T-helper 9 cell (primary cell): ENCODE measurements at regions not wholly inside any gene's neighbourhood (a gene's known extent, or its start where the extent isn't known, plus 50 kb on each side); places are given as distances from the start of the nearest gene placed in this dataset.
A peak's percentile ranks its signal among the peaks of the same experiment; 100 is the strongest.
"Not testable (repeated sequence)": the region's sequence is repeated elsewhere in the genome, so short reads cannot be mapped to it uniquely, and the experiment has no call there.

Experiments
- DNase-seq: peaks from one replicate; pipeline ENCODE4 v3.0.0-alpha.2; 2020

GRCh38 chr14:106107703-106108102, 581.3 kb downstream of the TMEM121 start:
- DNase-seq = no peak

- no peak for DNase-seq
These were observed 583.0 kb downstream of the TMEM121 start for GRCh38 chr14:106109337-106109736.

DNA sequence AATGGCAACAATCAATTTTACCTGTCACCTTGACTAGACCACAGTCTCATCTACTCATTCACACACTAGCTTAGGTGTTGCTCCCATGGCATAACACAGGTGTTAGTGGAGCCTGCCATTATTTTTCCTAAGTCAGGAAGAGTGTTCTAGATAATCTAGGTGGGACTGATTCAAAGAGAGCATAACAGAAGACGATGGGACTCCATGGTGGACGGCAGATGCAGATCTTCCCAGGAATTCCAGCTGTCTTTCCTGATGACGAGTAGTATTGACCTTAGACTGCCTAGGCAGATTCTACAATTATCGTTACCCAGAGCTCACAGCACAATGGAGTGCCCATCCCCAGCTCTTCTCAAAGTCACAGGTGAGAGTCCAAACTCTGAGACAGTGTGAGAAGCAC, 589.0 kb downstream of the TMEM121 start:
- no peak for DNase-seq

GRCh38 chr14:106116339-106116930, 590.1 kb downstream of the TMEM121 start:
- peak; percentile 11 for DNase-seq

DNA sequence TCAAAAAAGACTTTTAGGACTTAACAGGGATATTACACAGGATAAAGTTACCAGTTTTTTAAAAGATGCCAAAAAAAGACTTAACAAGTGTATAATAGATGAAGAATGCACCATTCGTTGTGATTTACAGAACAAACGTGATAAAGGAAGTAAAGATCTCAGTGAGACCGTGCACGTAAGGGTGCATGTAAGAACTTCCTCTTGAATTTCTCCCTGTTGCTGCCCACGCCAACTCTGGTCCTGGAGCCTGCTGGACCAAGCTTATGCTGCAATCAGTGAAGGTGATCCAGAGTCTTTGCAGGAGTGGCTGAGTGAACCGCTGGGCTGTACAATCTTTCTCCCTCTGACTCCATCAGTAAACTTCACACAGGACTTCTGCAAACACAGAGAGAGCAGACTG, 593.7 kb downstream of the TMEM121 start:
- DNase-seq = no peak

- no peak for DNase-seq
These were observed 602.9 kb downstream of the TMEM121 start for GRCh38 chr14:106129274-106129673.

DNA sequence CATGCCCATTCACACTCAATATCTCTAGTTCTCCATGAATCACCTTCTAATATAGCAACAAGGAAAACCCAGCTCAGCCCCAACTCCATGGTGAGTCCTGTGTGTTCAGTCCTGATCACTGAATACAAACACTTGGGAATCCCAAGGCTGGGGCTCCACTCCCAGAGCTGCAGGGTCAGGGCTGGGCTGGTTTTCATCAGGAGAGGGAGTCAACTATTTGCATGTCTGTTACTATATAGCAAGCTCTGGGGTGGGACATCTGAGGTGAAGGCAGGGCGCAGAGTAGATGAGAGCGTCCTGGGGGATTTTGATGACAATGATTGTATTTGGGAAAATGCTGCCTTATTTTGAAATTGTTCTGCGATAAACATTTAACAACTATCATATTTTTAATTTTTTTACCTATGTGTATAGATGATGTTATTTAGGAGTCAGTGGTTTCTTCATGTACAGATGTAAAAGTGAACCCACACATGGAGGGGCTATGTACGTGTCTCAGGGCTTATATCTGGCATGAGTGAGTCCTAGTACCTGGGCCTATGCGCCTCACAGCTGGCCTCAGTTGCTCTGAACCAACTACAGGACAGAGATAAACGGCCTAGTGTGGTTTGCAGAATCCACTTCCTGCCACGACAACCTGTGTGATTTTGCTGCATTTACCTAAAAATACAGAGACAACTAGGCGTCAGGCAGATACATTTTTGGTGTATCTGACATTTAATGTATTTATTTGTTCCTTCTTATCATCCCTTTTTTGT, 603.7 kb downstream of the TMEM121 start:
- DNase-seq = not testable (repeated sequence)

- DNase-seq = not testable (repeated sequence)
These were observed 606.7 kb downstream of the TMEM121 start for GRCh38 chr14:106133126-106133525.

DNA sequence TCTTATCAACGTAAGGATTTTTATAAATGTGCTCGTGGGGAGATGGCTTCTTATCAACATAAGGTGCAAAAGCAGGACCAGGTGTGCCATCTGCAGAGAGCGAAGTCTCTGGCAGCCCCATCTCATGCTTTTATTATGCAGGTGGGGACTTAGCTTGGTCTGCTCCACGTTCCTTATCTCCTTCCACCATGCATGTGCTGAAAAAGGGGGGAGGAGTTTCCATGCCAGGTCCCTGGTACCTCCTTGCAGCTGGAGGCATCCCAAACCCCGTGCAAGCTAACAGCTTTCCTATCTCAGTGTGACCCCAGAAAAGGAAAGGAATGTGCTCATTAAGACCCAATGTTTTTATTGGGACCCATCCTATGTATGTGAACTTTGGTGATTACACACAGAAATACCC, 608.5 kb downstream of the TMEM121 start:
- DNase-seq = no peak

GRCh38 chr14:106141242-106142220, 615.1 kb downstream of the TMEM121 start:
- peak; percentile 37 for DNase-seq

GRCh38 chr14:106145731-106146130, 619.3 kb downstream of the TMEM121 start:
- not testable (repeated sequence) for DNase-seq

DNA sequence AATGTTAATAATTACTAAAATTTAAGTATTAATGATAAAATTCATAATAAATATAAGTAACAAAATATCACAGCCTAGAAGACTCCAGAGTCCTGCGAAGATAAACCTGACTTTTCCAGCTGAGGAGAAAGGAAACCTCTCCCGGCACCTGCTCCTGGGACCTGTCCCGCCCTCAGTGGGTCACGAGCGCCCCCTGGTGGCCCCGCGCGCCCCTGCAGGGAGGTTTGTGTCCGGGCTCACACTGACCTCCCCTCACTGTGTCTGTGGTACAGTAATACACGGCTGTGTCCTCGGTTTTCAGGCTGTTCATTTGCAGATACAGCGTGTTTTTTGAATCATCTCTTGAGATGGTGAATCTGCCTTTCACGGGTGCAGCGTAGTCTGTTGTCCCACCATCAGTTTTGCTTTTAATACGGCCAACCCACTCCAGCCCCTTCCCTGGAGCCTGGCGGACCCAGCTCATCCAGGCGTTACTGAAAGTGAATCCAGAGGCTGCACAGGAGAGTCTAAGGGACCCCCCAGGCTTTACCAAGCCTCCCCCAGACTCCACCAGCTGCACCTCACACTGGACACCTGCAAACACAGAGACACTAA, 627.1 kb downstream of the TMEM121 start:
- peak; percentile 87 for DNase-seq

DNA sequence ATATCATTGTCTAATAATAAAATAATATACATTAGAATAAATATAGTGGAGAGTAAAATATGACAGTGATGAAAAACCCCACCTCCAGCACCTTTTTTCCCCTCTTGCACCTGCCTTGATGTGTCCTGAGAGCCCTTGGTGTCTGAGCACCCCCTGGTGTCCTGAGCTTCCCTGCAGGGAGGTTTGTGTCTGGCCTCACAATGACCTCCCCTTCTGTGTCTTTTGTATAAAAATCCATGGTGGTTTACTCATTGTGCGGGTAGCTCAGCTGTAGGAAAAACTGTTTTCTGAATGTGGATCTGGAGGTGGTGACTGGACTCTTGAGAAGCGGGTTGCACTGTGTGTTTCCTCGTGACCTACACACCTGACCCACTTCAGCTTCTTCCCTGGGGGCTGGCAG, 636.9 kb downstream of the TMEM121 start:
- no peak for DNase-seq

DNA sequence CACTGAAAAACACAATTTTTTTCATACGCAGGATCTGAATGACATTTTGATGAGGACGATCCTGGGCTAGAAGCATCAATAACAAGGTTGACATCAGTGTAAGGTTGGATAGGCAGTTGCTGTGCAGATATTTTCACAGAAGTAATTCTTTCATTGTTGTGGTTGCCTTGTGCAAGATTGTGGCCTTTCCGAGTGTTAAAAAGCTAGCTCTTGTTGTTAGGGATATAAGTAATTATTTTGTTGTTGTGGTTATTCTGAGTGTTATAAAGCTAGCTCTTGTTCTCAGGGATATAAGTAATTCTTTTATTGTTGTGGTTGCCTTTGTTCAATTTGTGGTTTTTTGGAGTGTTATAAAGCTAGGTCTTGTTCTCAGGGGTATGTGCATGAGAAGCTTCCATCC, 637.4 kb downstream of the TMEM121 start:
- not testable (repeated sequence) for DNase-seq

- DNase-seq = no peak
These were observed 639.8 kb downstream of the TMEM121 start for GRCh38 chr14:106166232-106166631.

GRCh38 chr14:106166650-106167204, 640.3 kb downstream of the TMEM121 start:
- DNase-seq = no peak

DNA sequence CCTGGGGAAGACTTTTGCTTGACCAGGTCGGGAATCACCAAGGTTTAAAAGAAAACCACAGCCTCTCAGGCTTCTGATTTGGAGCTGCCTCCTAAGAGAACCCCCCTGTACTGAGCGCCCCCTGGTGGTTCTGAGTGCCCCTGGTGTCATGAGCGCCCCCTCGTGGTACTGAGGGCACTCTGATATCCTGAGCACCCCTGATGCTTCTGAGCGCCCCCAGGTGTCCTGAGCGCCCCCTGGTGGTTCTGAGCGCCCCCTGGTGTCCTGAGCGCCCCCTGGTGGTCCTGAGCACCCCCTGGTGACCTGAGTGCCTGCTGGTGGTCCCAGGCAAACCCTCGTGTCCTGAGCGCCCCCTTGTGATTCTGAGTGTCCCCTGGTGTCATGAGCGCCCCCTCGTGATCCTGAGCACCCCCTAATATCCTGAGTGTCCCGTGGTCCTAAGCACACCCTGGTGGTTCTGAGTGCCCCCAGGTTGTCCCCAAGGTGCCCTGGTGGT, 643.8 kb downstream of the TMEM121 start:
- DNase-seq = peak; percentile 66

GRCh38 chr14:106174206-106174605, 647.8 kb downstream of the TMEM121 start:
- peak; percentile 49 for DNase-seq

GRCh38 chr14:106177266-106178246, 651.2 kb downstream of the TMEM121 start:
- DNase-seq = not testable (repeated sequence)

DNA sequence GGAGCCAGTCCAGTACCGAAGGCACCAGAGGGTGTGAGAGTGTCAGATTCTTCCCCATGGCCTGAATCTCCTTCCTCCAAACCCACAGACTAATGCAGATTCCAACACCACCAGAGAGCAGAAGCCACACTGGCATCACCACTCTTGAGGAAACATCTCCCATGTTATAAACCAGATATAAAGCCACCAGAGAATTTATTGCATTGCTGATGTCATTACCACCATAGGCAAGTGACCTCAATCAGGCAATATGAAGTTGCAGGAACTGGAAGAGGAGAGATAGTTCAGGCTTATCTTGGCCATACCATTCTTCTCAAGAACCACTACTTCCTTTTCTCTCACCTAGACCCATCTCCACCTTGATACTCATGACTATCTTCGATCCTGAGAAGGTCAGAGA, 653.4 kb downstream of the TMEM121 start:
- no peak for DNase-seq

DNA sequence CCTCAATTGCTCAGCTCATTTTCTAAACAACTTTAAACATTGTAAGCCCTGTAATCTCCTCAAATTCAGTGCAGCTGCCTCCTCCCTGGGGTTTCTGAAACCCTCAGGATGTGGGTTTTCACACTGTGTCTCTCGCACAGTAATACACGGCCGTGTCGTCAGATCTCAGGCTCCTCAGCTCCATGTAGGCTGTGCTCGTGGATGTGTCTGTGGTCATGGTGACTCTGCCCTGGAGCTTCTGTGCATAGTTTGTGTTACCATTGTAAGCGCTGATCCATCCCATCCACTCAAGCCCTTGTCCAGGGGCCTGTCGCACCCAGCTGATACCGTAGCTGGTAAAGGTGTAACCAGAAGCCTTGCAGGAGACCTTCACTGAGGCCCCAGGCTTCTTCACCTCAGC, 658.4 kb downstream of the TMEM121 start:
- DNase-seq = peak; percentile 48
